ENCODE measurements at regions not wholly inside any gene's neighbourhood (a gene's known extent, or its start where the extent isn't known, plus 50 kb on each side); places are given as distances from the start of the nearest gene placed in this dataset.

- TF ChIP-seq ZBTB14 (CRISPR knock-in tag; IDR thresholded peaks at IDR 0.05) (no peak), HOXA5 (CRISPR knock-in tag; IDR thresholded peaks at IDR 0.05) (no peak), HMGXB4 (CRISPR knock-in tag; IDR thresholded peaks at IDR 0.05; ENCODE audit: borderline replicate concordance in 1 of 2, low read depth in 1 of 2) (no peak; a peak in 1 of 4 replicates), ZNF776 (CRISPR knock-in tag; IDR thresholded peaks at IDR 0.05) (no peak), ELF3 (CRISPR knock-in tag; IDR thresholded peaks at IDR 0.05) (peak; percentile 73), ZNF10 (CRISPR knock-in tag; IDR thresholded peaks at IDR 0.05; ENCODE audit: borderline replicate concordance, low read depth) (no peak), GMEB2 (CRISPR knock-in tag; IDR thresholded peaks at IDR 0.05; ENCODE audit: low read depth) (no peak), YEATS2 (CRISPR knock-in tag; IDR thresholded peaks at IDR 0.05; ENCODE audit: borderline replicate concordance) (peak; percentile 42; the same call in 1 of the 2 replicates), ZNF687 (CRISPR knock-in tag; IDR thresholded peaks at IDR 0.05) (no peak), ZMYM2 (CRISPR knock-in tag; IDR thresholded peaks at IDR 0.05) (0 out of 2 replicates have a peak, but pooled peaks have one; percentile 68), GTF2F1 (IDR thresholded peaks at IDR 0.05; ENCODE audit: low read length) (no peak), ONECUT2 (CRISPR knock-in tag; IDR thresholded peaks at IDR 0.05) (no peak), ZNF644 (CRISPR knock-in tag; IDR thresholded peaks at IDR 0.05; ENCODE audit: low read depth) (peak; percentile 93), SKIL (CRISPR knock-in tag; IDR thresholded peaks at IDR 0.05; ENCODE audit: borderline replicate concordance) (peak; percentile 69), REPIN1 (CRISPR knock-in tag; IDR thresholded peaks at IDR 0.05; ENCODE audit: borderline replicate concordance, low read depth) (peak; percentile 42; the same call in 1 of the 2 replicates)
Measured at GRCh38 chr6:167742719-167743303, 83.9 kb upstream of the AFDN start (continued).
